ENCODE measurements at regions not wholly inside any gene's neighbourhood (a gene's known extent, or its start where the extent isn't known, plus 50 kb on each side); places are given as distances from the start of the nearest gene placed in this dataset.

DNA sequence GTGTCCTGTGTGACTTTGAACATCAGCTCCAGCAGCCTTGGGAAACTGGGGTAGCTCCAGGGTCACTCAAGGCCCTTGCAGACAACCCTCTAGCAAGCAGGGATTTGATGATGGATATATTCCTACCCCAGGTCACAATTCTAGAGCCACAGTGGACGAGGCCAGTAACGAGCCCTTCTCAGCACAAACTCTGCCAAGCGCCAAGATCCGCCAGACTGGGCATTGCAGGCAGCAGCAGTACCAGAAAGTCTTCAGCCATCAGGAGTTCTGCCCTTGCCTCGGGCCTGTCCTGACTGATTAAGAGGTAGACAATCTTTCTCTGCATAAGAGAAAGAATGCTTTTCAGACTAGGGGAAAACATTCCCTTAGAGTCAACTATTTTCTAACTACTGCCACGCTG is 259.1 kb downstream of the FBXO15 start:
- TF ChIP-seq, protein P1, sequence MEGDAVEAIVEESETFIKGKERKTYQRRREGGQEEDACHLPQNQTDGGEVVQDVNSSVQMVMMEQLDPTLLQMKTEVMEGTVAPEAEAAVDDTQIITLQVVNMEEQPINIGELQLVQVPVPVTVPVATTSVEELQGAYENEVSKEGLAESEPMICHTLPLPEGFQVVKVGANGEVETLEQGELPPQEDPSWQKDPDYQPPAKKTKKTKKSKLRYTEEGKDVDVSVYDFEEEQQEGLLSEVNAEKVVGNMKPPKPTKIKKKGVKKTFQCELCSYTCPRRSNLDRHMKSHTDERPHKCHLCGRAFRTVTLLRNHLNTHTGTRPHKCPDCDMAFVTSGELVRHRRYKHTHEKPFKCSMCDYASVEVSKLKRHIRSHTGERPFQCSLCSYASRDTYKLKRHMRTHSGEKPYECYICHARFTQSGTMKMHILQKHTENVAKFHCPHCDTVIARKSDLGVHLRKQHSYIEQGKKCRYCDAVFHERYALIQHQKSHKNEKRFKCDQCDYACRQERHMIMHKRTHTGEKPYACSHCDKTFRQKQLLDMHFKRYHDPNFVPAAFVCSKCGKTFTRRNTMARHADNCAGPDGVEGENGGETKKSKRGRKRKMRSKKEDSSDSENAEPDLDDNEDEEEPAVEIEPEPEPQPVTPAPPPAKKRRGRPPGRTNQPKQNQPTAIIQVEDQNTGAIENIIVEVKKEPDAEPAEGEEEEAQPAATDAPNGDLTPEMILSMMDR (IDR thresholded peaks at IDR 0.05; ENCODE audit: low read depth, low read length): no peak
- TF ChIP-seq EZH2phosphoT487 (IDR thresholded peaks at IDR 0.05; ENCODE audit: low read depth): no peak

All from OCI-LY3 (cell line).